RWPE2 (cell line): ENCODE measurements at regions not wholly inside any gene's neighbourhood (a gene's known extent, or its start where the extent isn't known, plus 50 kb on each side); places are given as distances from the start of the nearest gene placed in this dataset.
"Not testable (repeated sequence)": the region's sequence is repeated elsewhere in the genome, so short reads cannot be mapped to it uniquely, and the experiment has no call there.

Experiments
- ATAC-seq: fragments of 200-7000 bp; cut with Tn5 transposase; 3 replicates; pipeline ENCODE4 v1.9.1; 2021; ENCODE audit warnings: low read depth
- DNase-seq: peaks from one replicate; pipeline ENCODE4 v3.0.0-alpha.2; 2020; ENCODE audit warnings: low spot score
- H3K27ac ChIP-seq: fragments of 450-650 bp; 2 replicates; pipeline ENCODE4 v1.5.1; 2017; ENCODE audit warnings: mild to moderate bottlenecking; ENCODE audit not compliant: poor library complexity, severe bottlenecking
- H3K27me3 ChIP-seq: fragments of 250-450 bp; sonication (Bioruptor Pico); 2 replicates; pipeline ENCODE4 v1.5.1; 2021; ENCODE audit warnings: mild to moderate bottlenecking, moderate library complexity; ENCODE audit not compliant: insufficient read depth, poor library complexity, severe bottlenecking
- H3K36me3 ChIP-seq: fragments of 250-450 bp; sonication (Bioruptor Pico); 2 replicates; pipeline ENCODE4 v1.5.1; 2020; ENCODE audit warnings: low read depth, mild to moderate bottlenecking, moderate library complexity
- H3K4me1 ChIP-seq: fragments of 250-450 bp; sonication (Bioruptor Pico); 2 replicates; pipeline ENCODE4 v1.5.1; 2021; ENCODE audit warnings: mild to moderate bottlenecking, moderate library complexity; ENCODE audit not compliant: insufficient read depth, poor library complexity, severe bottlenecking
- H3K4me3 ChIP-seq: fragments of 250-450 bp; sonication (Bioruptor Pico); 2 replicates; pipeline ENCODE4 v1.5.1; 2021; ENCODE audit warnings: mild to moderate bottlenecking, moderate library complexity; ENCODE audit not compliant: severe bottlenecking
- H3K9me3 ChIP-seq: fragments of 250-450 bp; sonication (Bioruptor Pico); 2 replicates; pipeline ENCODE4 v1.5.1; 2021; ENCODE audit warnings: mild to moderate bottlenecking, moderate library complexity; ENCODE audit not compliant: severe bottlenecking

DNA sequence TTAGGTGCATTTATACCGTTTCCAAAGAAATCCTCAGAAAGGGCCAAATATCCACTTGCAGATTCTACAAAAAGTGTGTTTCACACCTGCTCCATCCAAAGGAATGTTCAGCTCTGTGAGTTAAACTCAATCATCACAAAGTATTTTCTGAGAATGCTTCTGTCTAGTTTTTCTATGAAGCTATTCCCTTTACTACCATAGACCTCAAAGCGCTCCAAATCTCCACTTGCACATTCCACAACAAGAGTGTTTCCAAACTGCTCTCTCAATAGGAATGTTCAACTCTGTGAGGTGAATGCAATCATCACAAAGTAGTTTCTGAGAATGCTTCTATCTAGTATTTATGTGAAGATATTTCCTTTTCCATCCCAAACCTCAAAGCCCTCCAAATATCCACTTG, 412.7 kb upstream of the WSB1 start:
- H3K4me3 ChIP-seq, H3K4me1 ChIP-seq, H3K27me3 ChIP-seq, H3K9me3 ChIP-seq, H3K36me3 ChIP-seq, H3K27ac ChIP-seq, DNase-seq: not testable (repeated sequence)
- peak; percentile 10; the same call in 2 of the 3 replicates for ATAC-seq

DNA sequence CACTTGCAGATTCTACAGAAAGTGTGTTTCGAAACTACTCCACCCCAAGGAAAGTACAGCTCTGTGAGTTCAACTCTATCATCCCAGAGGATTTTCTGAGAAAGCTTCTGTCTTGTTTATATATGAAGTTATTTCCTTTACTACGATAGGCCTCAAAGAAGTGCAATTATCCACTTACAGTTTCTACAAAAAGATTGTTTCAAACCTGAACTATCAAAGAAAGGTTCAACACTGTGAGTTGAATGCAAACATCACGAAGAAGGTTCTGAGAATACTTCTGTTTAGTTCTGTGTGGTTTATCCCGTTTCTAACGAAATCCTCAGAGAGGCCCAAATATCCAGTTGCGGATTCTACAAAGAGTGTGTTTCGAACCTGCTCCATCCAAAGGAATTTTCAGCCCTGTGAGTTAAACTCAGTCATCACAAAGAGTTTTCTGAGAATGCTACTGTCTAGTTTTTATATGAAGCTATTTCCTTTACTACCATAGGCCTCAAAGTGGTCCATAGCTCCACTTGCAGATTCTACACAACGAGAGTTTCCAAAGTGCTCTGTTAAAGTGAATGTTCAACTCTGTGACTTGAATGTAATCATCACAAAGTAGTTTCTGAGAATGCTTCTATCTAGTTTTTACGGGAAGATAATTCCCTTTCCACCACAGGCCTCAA, 411.7 kb upstream of the WSB1 start:
- peak; percentile 73 for ATAC-seq
- H3K4me3 ChIP-seq: not testable (repeated sequence)

DNA sequence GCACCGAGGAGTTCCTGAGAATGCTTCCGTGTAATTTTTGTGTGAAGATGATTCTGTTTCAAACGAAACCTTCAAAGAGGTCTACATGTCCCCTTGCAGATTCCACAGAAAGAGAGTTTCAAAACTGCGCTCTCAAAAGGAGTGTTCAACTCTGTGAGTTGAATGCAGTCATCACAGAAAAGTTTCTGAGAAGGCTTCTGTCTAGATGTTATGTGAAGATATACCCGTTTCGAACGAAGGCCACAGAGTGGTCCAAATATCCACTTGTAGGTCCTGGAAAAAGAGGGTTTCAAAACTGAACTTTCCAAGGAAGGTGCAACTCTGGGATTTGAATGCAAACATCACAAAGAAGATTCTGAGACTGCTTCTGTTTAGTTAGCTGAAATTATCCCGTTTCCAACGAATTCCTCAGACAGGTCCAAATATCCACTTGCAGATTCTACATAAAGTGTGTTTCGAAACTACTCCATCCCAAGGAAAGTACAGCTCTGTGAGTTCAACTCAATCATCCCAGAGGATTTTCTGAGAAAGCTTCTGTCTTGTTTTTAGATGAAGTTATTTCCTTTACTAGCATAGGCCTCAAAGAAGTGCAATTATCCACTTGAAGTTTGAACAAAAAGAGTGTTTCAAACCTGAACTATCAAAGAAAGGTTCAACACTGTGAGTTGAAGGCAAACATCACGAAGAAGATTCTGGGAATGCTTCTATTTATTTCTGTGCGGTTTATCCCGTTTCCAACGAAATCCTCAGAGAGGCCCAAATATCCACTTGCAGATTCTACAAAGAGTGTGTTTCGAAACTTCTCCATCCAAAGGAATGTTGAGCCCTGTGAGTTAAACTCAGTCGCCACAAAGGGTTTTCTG, 409.8 kb upstream of the WSB1 start:
- H3K27me3 ChIP-seq, H3K9me3 ChIP-seq, H3K4me3 ChIP-seq, H3K36me3 ChIP-seq, H3K4me1 ChIP-seq, DNase-seq, H3K27ac ChIP-seq: not testable (repeated sequence)
- peak; percentile 33 for ATAC-seq

More for the DNA sequence above, 411.7 kb upstream of the WSB1 start:
- not testable (repeated sequence) for H3K4me1 ChIP-seq, H3K27ac ChIP-seq, H3K27me3 ChIP-seq, H3K36me3 ChIP-seq, H3K9me3 ChIP-seq, DNase-seq

DNA sequence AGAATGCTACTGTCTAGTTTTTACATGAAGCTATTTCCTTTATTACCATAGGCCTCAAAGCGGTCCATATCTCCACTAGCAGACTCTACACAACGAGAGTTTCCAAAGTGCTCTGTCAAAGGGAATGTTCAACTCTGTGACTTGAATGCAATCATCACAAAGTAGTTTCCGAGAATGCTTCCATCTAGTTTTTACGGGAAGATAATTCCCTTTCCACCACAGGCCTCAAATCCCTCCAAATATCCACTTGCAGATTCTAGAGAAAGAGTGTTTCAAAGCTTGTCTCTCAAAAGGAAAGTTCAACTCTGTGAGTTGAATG, 409.2 kb upstream of the WSB1 start:
- not testable (repeated sequence) for DNase-seq, H3K27ac ChIP-seq, H3K36me3 ChIP-seq, H3K4me1 ChIP-seq, H3K9me3 ChIP-seq, H3K4me3 ChIP-seq, H3K27me3 ChIP-seq
- peak; percentile 29; the same call in 2 of the 3 replicates for ATAC-seq

DNA sequence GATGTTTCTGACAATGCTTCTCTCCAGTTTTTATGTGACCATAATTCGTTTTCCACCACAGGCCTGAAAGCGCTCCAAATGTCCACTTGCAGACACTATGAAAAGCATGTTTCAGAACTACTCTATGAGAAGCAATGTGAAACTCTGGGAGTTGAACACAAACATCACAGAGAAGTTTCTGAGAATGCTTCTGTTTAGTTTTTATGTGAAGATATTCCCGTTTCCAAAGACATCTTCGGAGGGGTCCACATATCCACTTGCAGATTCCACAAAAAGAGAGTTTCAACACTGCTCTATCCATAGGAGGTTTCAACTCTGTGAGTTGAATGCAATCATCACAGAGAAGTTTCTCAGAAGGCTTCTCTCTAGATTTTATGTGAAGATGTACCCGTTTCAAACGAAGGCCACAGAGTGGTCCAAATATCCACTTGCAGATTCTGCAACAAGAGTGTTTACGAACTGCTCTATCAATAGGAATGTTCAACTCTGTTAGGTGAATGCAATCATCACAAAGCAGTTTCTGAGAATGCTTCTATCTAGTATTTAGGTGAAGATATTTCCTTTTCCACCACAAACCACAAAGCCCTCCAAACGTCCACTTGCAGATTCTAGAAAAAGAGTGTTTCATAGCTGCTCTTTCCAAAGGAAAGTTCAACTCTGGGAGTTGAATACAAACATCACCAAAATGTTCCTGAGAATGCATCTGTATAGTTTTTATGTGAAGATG, 408.5 kb upstream of the WSB1 start:
- H3K4me1 ChIP-seq, H3K36me3 ChIP-seq, H3K27me3 ChIP-seq, H3K27ac ChIP-seq, H3K9me3 ChIP-seq, DNase-seq, H3K4me3 ChIP-seq: not testable (repeated sequence)
- peak; percentile 17; the same call in 2 of the 3 replicates for ATAC-seq
